ENCODE measurements at regions not wholly inside any gene's neighbourhood (a gene's known extent, or its start where the extent isn't known, plus 50 kb on each side); places are given as distances from the start of the nearest gene placed in this dataset.
A peak's percentile ranks its signal among the peaks of the same experiment; 100 is the strongest.
"Not testable (repeated sequence)": the region's sequence is repeated elsewhere in the genome, so short reads cannot be mapped to it uniquely, and the experiment has no call there.

- DNase-seq (ENCODE audit: low read depth, low spot score): no peak
Observed at GRCh38 chr9:104980039-104980654, 52.2 kb upstream of the ABCA1 start.

DNA sequence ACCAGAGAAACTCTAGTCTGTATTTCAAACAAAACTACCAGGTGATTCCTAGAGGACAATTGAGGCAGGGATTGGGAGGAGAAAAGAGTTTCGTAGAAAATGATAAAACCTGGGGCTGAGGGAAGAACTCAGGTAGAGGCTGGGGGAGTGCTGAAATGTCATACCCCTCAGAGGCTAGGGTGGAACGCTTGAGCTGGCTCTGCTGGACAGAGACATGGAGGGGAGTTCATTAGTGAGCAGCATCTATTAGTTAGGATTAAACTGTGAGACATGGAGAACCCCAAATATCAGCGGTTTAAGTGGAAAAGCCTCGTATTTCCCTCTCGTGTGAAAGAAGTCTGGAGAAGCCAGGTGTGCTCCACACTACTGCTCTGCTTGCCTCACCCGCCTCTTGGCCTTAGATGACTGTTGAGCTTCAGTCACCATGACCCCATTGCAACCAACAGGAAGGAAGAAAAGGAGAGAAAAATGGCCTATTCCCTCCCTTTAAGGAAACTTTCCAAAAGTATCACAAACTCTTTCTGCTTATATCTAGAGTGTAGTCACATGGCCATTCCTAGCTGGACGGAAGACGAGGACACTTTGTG, 53.7 kb upstream of the ABCA1 start:
- DNase-seq (ENCODE audit: low read depth, low spot score): no peak

DNA sequence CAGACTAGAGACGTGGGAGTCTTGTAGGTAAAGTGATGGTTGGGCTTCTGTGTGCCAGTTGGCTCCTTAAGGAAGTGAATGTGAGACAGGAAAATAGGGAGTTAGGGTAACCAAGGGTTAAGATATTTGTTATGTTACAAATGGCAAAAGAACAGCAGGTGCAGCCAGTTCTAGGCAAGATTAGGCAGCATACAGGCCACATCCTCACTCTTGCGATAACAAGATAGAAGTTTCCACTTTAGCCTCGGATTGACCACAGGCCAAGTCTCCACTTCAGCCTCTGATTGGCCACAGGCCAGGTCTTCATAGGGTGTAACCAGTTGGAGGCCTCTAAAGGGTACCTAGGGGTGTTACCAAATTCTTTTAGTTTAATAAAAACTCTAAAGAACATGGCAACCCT, 54.6 kb upstream of the ABCA1 start:
- no peak for DNase-seq (ENCODE audit: low read depth, low spot score)

DNA sequence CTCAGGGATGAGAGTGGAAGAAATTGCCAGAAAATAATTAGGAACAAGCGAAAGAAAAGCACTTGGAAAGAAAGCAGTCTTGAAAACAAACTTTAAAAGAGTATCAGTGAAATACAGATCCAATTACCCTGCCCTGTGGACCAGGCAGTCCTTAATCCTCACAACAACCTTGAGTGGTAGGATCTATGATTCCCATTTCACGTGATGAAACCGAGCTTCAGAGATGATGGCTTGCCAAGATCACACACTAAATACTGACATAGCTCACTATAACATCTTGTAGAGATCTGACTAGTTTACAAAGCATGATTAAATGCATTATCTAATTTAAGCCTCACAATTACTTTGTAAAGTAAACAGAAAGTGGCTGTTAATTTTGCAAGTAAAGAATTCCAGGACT, 55.5 kb upstream of the ABCA1 start:
- no peak for DNase-seq (ENCODE audit: low read depth, low spot score)

DNA sequence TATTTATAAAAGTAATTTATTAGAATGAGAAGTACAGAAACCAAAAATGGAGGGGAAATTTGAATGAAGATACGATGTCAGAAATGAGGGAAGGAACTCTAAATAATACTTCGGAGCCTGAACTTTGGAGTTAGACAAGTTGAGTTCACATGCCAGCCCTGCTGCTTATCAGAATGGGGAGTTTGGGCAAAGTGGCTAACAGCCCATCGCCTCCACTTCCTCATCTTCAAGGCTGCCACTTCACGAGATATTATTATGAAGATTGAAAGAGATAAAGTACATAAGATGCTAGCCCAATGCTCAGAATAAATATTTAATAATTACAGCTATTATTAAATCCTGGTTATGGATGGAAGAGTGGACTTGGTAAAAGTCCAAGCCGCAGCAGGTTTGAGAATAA, 56.2 kb upstream of the ABCA1 start:
- no peak for DNase-seq (ENCODE audit: low read depth, low spot score)

- DNase-seq (ENCODE audit: low read depth, low spot score): no peak
Observed at GRCh38 chr9:104984542-104984941, 56.6 kb upstream of the ABCA1 start.

- DNase-seq (ENCODE audit: low read depth, low spot score): no peak
Observed at GRCh38 chr9:104984948-104985347, 57.0 kb upstream of the ABCA1 start.

DNA sequence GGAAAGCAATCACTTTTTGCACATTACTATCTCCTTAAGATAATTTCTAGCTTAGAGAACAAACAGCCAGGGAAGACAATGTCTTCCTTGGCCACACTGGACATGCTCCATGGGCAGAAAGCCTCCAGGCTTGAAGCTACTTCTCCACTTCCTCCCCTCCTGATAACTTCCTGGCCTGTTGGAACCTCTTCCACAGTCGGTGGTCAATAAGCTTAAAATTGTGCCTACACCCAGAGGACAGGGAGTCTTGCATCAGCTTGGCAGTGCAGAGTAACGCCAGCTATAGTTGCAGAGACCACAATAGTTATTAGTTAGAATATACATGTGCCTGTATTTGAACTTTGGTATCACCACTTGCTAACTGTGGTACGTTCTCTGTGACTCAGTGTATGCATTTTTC, 58.1 kb upstream of the ABCA1 start:
- DNase-seq (ENCODE audit: low read depth, low spot score): no peak

GRCh38 chr9:104987743-104988142, 59.8 kb upstream of the ABCA1 start:
- no peak for DNase-seq (ENCODE audit: low read depth, low spot score)

DNA sequence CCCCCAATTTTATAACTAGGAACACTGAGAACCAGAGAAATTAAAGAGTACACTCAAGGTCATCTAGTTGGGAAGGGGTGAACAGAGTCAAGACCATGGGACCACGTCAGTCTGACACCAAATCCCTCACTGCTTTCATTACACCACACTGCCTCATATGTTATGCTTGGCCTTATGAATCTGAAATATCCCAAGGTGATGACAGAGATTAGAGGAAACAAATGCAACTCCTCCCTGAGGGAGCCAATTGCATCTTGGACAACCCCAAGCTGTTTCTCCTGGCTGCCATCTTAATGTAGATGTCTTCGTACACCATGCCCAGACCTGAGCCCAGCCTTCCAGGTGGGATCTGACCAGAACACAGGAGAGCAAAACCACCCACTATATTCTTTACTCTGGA, 60.6 kb upstream of the ABCA1 start:
- DNase-seq (ENCODE audit: low read depth, low spot score): no peak

GRCh38 chr9:104991144-104991953, 63.4 kb upstream of the ABCA1 start:
- DNase-seq (ENCODE audit: low read depth, low spot score): peak; percentile 58

GRCh38 chr9:104992659-104993058, 64.7 kb upstream of the ABCA1 start:
- peak; percentile 69 for DNase-seq (ENCODE audit: low read depth, low spot score)

GRCh38 chr9:104993291-104993963, 65.5 kb upstream of the ABCA1 start:
- peak; percentile 25 for DNase-seq (ENCODE audit: low read depth, low spot score)

DNA sequence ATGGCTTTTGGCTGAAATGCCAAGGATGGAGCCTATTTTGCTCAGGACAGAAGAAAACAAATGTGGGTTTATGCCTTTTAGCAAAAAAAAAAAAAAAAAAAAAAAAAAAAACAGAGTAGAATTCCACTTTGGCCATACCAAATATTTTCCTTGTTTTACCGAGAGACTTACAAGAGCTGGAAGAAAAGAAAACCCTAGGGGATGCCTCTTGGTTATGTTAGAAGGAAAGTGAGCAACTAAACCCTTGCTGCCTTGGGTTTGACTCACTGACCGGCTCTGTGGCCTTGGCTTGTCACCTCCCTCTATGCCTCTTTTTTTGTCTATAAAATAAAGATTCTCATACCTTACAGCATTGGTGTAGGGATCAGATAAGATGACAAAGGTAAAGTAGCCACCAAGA, 69.6 kb upstream of the ABCA1 start:
- no peak for DNase-seq (ENCODE audit: low read depth, low spot score)

- no peak for DNase-seq (ENCODE audit: low read depth, low spot score)
Observed at GRCh38 chr9:104999136-104999535, 71.2 kb upstream of the ABCA1 start.

GRCh38 chr9:105000529-105000928, 72.6 kb upstream of the ABCA1 start:
- DNase-seq (ENCODE audit: low read depth, low spot score): not testable (repeated sequence)

DNA sequence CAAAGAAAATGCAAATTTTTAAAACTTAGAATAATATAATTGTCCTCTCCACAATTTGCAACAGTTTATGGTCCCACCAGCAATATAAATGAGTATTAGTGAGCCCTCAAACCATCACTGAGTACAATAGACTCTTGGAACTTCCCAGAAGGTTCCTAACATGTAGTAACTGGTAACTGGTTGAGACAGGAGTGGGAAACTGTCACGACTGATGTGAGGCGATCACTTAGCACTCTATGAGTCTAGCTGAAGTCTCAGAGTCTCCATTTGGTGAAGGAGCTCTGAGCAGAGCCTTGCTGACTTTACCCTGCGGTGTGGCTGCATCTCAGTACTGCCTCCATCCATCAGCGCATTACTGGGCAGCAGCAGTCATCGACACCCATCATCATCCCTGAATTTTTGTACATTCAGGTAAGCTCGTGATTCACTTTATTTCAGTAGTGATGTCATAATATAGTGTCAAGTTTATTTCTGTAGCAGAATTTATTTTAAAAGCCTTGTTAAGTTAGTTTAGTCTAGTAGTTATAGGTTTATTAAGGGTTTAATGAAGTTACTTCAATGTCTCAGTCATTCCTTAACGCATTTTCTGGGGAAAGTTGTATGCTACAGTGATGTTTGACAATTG, 76.6 kb upstream of the ABCA1 start:
- DNase-seq (ENCODE audit: low read depth, low spot score): no peak

DNA sequence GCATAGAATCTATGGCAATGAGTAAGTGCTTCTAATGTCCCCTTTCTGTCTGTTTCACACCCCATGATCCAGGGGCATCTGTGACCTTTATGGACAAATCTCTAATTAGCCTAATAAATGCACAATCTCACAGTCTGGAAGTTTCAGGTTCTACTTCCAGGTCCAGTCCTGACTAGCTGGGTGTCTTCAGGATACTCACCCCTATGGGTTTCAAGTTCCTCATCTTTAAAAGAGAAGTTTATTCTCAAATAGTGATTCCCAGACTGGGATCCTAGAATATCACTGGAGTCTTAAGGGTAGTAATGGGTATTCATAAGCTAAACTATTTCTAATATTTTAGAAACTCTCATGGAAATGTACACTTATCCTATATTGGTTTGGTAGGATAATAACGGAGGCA, 77.2 kb upstream of the ABCA1 start:
- DNase-seq (ENCODE audit: low read depth, low spot score): no peak

GRCh38 chr9:105006514-105006913, 78.6 kb upstream of the ABCA1 start:
- no peak for DNase-seq (ENCODE audit: low read depth, low spot score)

GRCh38 chr9:105007143-105007542, 79.2 kb upstream of the ABCA1 start:
- DNase-seq (ENCODE audit: low read depth, low spot score): peak; percentile 20

GRCh38 chr9:105010089-105010488, 82.1 kb upstream of the ABCA1 start:
- not testable (repeated sequence) for DNase-seq (ENCODE audit: low read depth, low spot score)

DNA sequence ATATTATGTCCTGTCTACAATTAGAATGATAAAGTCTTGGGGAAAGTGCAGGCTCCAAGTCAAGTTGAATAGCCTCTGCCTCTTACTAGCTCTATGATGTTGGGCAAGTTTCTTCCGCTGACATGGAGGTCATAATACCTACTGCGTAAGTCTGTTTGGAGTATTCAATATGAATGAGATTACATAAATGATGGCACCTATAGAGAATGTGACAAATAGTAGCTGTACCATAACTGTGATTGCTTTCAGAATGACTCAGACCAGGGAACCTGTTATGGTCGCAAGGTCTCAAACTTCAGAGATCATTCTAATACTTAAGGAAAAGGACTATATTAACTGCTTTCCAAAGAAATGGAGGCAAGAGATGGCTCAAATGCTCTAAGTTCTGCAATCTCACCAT, 94.0 kb upstream of the ABCA1 start:
- no peak for DNase-seq (ENCODE audit: low read depth, low spot score)
